NCI-H82 treated with DMSO at 0.1 percent for 48 hours (cell line): ENCODE measurements at regions not wholly inside any gene's neighbourhood (a gene's known extent, or its start where the extent isn't known, plus 50 kb on each side); places are given as distances from the start of the nearest gene placed in this dataset.
"Not testable (repeated sequence)": the region's sequence is repeated elsewhere in the genome, so short reads cannot be mapped to it uniquely, and the experiment has no call there.

Source experiments
- DNase-seq: peaks from one replicate; lab custom pipeline; 2025; ENCODE audit not compliant: unreplicated experiment; lab: John Stamatoyannopoulos, UW

DNA sequence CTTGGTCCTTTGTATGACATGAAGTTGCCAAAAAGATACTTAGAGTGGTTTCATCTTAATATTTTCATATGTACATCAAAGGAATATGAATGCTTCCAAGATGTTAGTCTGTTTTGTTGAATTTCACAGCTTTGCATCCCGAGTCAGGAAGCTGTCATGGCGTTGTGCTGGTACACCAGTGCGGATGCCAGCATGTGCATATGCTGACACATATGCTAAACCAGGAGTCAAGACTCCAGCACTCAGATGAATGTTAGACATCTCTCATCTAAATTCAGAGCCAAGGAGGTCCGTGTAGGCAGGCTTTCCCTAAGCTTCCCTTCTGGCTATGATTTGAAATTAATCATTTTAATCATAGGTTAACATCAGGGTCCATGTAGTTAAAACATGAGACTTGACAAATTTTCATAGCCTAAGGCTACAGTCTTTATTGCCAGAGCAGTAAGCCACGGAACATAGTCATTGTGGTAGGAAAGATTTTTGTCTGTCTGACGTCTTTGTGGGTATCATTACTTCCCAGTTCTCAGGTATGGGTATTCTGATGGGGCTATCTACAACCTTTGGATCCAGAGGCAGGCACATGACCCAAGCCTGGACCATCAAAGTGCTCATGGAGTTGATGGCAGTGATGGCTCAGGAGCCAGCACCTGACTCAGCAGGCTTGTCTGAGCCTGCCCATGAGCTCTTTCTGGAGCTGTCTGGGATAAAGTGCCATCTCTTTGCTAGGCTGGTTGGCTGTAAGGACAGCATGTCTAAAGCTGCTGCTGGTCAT, 246.1 kb downstream of the KCNRG start:
- DNase-seq = no peak

GRCh38 chr13:50267066-50267465, 251.8 kb downstream of the KCNRG start:
- no peak for DNase-seq

- DNase-seq = no peak
These were observed 252.7 kb downstream of the KCNRG start for GRCh38 chr13:50267917-50268316.

DNA sequence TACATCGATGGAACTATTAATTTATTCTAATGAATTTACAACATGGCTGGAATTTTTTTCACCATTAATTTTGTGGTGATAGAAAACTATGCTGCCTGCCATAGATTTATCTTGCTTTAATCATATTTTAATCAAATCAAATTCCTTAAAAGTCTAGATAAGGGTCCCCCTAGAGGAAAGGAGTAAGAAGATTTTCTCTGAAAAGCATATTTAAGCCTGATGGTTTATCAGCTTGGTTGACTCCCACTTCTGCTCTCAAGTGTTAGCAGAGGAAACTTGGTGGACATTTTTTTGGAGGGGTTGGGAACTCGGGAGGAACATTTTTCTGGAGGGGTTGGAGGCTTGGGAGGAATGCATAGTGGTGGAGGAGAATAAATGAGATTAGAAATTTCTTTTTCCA, 253.3 kb downstream of the KCNRG start:
- no peak for DNase-seq

DNA sequence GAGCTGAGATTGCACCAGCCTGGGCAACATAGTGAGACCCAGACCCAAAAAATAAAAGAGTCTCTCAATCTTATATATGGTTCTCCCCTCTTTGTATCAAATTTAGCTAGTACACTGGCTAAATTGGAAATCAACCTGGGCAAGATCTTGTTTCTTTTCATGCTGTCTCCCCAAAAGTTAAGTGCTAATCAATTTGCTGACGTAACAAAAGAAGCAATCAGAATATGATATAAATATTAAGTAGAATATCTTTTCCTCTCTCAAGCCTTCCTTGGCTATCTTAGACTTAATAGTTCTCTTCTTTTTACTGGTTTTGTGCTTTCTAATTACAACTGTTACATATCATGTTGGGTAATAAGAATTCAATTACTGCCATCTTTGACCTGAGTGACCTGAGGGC, 258.9 kb downstream of the KCNRG start:
- DNase-seq = no peak

DNA sequence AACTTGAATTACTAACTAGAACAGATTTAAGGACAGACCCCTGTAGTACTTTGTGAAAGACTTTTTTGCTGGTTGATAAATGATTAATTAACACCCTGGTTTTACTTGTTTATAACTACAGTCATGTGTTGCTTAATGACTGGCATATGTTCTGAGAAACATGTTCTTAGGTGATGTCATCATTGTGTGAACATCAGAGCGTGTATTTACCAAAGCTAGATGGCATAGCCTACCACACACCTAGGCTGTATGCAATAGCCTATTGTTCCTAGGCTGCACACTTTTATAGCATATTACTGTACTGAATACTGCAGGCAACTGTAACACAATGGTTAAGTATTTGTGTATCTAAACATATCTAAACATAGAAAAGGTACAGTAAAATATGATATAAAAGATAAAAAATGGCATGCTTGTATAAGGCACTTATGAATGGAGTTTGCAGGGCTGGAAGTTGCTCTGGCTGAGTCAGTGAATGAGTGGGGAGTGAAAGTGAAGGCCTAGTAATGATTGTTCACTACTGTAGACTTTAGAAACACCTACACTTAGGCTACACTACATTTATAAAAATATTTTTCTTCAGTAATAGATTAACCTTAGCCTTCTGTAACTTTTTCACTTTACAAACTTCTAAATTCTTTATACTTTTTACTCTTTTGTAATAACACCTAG, 260.3 kb downstream of the KCNRG start:
- no peak for DNase-seq

- DNase-seq = no peak
These were observed 261.3 kb downstream of the KCNRG start for GRCh38 chr13:50276550-50276949.

GRCh38 chr13:50277127-50277526, 261.9 kb downstream of the KCNRG start:
- no peak for DNase-seq

- no peak for DNase-seq
These were observed 262.7 kb downstream of the KCNRG start for GRCh38 chr13:50277906-50278305.

DNA sequence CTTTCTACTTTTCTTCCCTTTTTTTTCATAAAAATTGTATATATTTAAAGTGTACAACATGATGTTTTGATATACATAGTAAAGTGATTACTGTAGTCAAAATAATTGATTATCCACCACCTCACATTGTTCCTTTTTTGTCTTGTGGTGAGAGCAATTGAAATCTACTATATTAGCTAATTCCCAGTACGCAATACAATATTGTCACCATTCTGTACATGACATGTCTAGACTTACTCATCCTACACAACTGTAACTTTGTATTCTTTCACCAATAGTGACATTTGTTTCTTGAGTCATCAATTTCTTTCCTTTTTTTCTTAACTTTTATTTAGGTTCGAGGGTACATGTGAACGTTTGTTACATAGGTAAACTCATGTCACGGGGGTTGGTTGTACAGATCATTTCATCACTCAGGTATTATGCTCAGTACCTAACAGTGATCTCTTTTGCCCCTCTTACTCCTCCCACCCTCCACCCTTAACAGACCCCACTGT, 265.2 kb downstream of the KCNRG start:
- DNase-seq = no peak

DNA sequence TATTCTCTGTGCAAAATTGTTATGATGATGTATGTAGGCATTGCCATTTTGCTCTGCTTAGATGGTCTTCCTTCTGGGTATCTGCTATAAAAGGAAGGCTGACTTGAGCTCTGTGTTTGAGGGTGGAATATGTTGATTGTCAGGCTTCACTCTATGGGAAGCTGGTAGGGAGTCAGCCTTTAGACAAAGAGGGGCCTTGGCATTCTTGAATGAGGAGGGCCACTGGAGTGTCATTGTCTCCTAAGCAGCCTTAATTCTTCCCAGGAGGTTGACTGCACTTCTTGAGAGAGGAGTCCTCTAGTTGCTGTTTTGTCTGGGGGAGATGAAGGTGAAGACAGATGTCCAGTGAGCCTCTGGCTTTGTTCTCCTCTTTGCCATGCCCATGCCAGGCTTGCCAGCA, 266.8 kb downstream of the KCNRG start:
- DNase-seq = no peak

GRCh38 chr13:50283017-50283416, 267.8 kb downstream of the KCNRG start:
- DNase-seq = no peak

DNA sequence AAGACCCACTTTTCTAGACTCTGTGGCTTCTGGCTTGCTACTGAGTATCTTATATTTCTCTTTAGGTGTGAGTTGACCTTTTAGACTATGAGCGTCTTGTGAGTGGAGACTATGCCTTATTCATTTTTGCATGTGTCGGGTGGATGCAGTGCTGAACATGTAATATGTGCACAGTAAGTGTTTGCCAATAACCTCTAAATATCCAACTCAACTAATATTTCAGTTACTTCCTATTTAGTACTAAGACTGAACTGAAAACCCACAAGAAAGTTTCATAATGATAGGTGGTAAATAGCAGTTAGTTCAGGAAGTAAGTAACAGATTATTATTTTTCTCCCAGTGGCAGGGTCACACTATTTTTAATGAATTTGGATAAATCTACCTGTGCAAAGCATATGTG, 269.3 kb downstream of the KCNRG start:
- no peak for DNase-seq

- DNase-seq = no peak
These were observed 270.0 kb downstream of the KCNRG start for GRCh38 chr13:50285283-50285682.

DNA sequence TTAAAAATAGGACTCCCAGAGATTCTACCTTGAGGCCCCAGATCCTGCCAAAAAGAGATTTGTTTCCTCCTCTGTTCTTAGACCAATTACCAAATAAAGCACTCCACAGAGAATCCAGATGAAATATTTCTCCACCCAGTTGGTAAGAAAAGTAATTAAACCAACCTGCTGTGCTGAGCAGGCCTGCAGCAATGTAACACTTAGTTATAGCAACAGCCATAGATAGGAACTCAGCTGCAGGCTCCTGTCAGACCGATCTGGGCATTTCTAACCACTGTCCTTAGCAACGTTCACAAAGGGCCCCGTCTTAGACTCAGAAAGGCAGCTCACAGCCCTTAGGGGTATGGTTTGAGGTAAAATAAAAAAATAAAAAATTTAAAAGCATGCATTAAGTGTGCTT, 271.1 kb downstream of the KCNRG start:
- DNase-seq = no peak

GRCh38 chr13:50290186-50290585, 274.9 kb downstream of the KCNRG start:
- DNase-seq = no peak

DNA sequence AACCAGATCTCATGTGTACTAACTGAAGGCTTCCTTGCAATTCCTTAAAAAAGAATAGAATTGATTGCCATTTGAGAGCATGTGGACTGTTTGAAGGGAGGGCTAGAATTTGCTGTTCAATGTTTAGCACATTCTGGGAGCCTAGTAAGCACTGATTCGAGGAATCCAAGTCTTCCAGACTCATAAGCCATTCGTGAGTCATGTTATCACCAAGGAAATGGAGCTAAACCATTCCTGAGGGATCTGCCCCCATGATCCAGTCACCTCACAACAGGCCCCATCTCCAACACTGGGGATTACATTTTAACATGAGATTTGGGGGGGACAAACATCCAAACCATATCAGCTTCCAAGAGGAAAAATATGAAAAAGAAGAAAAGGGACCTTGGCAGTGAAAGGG, 276.4 kb downstream of the KCNRG start:
- DNase-seq = no peak

GRCh38 chr13:50292081-50292480, 276.8 kb downstream of the KCNRG start:
- no peak for DNase-seq

DNA sequence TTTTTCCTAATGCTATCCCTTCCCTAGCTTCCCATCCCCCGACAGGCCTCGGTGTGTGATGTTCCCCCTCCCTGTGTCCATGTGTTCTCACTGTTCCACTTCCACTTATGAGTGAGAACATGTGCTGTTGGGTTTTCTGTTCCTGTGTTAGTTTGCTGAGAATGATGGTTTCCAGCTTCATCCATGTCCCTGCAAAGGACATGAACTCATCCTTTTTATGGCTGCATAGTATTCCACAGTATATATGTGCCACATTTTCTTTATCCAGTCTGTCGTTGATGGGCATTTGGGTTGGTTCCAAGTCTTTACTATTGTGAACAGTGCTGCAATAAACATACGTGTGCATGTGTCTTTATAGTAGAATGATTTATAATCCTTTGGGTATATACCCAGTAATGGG, 279.2 kb downstream of the KCNRG start:
- DNase-seq = not testable (repeated sequence)

DNA sequence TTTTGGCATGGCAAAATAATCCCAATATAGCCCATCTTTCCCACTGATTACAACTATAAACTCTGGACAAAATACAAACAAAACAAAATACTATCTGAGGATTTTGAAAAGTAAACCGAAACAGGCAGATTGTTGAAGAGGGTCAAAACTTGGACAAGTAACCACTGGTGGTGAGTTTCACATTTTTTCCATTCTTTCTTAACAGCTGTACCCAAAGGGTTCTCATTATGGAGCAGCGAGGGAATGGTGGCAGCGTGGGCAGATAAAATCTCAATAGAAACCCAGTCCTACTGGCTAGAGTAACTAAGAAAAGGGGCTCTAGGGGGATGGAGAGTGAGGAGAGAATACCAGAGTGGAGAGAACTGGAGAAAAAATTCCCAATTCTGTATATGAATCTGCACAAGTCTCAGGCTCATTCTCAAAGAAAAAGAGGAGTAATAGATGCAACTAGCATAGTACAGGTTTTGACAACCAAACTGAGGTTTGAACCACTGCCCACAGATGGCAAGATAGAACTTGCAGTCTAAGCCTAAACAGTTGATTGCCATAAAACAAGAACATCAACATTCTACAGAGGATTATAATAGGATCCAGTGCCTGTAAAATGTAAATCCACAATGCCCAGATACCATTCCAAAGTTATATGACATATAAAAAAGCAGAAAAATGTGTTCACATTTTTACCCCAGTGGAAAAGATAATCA, 284.5 kb downstream of the KCNRG start:
- DNase-seq = no peak

DNA sequence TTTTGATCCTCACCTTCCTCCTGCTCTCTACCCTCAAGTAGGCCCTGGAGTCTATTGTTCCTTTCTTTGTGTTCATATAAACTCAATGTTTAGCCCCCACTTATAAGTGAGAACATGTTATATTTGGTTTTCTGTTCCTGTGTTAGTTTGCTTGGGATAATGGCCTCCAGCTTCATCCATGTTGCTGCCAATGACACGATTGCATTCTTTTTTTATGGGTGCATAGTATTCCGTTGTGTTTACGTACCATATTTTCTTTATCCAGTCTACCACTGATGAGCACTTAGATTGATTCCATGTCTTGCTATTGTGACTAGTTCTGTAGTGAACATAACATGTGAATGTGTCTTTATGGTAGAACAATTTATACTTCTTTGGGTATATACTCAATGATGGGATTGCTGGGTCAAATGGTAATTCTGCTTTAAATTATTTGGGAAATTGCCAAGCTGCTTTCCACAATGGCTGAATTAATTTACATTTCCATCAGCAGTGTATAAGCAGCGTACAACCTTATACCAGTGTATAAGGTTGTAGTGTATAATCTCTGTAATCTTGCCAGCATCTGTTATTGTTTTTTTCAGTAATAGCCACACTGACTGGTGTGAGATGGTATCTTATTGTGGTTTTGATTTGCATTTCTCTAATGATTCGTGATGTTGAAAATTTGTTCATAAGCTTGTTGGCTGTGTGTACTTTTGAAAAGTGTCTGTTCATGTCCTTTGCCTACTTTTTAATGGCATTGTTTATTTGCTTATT, 288.9 kb downstream of the KCNRG start:
- no peak for DNase-seq
